ENCODE measurements at regions not wholly inside any gene's neighbourhood (a gene's known extent, or its start where the extent isn't known, plus 50 kb on each side); places are given as distances from the start of the nearest gene placed in this dataset.

- intact Hi-C loops (cut with DNase I) = no loop called here
- DNase-seq (ENCODE audit: extremely low spot score) = no peak
- H3K4me3 ChIP-seq = no peak overlapping the region
- no peaks in the 10 kb centered on the region for H3K9me3 ChIP-seq
- WGBS = 28% methylated on average over 4 of the region's 4 CpGs
- H3K36me3 ChIP-seq = no peaks in the 10 kb centered on the region
- no peaks in the 10 kb centered on the region for H3K27me3 ChIP-seq
- peaks cover 0 to 8% (median 2%) of the 10 kb centered on the region in 4 donors for H3K4me1 ChIP-seq
- TF ChIP-seq, protein P1, sequence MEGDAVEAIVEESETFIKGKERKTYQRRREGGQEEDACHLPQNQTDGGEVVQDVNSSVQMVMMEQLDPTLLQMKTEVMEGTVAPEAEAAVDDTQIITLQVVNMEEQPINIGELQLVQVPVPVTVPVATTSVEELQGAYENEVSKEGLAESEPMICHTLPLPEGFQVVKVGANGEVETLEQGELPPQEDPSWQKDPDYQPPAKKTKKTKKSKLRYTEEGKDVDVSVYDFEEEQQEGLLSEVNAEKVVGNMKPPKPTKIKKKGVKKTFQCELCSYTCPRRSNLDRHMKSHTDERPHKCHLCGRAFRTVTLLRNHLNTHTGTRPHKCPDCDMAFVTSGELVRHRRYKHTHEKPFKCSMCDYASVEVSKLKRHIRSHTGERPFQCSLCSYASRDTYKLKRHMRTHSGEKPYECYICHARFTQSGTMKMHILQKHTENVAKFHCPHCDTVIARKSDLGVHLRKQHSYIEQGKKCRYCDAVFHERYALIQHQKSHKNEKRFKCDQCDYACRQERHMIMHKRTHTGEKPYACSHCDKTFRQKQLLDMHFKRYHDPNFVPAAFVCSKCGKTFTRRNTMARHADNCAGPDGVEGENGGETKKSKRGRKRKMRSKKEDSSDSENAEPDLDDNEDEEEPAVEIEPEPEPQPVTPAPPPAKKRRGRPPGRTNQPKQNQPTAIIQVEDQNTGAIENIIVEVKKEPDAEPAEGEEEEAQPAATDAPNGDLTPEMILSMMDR (IDR thresholded peaks at IDR 0.05) = no peak
- TF ChIP-seq POLR2AphosphoS5 (IDR thresholded peaks at IDR 0.05) = no peak
- no peak for TF ChIP-seq EP300 (IDR thresholded peaks at IDR 0.05)
- TF ChIP-seq POLR2A (IDR thresholded peaks at IDR 0.05; ENCODE audit: low read depth) = no peak
- H3K27ac ChIP-seq (replicated peaks in 1 of 4) = no peak overlapping the region
These were observed 329.7 kb downstream of the NDFIP2 start for GRCh38 chr13:79810669-79811068.

DNA sequence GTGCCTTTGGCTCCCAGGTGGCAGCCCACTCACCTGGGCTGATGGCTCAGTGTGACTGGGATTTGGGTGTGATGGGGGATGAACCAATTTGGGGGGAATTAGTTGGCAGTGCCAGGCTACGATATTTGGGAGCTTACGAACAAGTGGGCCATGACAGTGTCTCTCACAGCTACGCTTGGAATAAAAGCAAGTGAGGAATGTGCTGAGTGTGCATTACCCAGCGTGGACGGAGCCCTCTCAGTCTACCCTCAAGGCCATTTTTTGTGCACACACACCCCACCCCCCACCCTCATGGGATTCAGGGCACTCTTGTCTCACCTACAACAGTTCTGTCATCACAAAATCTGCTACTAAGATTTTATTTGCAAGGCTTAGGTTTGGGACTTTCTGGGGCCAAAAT is 329.1 kb downstream of the NDFIP2 start:
- no peaks in the 10 kb centered on the region for H3K27me3 ChIP-seq
- no peak overlapping the region for H3K27ac ChIP-seq (replicated peaks in 1 of 4)
- WGBS = 95% methylated on average over 5 of the region's 5 CpGs
- no peaks in the 10 kb centered on the region for H3K36me3 ChIP-seq
- intact Hi-C loops (cut with DNase I) = no loop called here
- H3K4me3 ChIP-seq = no peak overlapping the region
- H3K9me3 ChIP-seq = no peaks in the 10 kb centered on the region
- TF ChIP-seq EP300 (IDR thresholded peaks at IDR 0.05) (no peak), POLR2A (IDR thresholded peaks at IDR 0.05; ENCODE audit: low read depth) (no peak), POLR2AphosphoS5 (IDR thresholded peaks at IDR 0.05) (no peak)
- TF ChIP-seq, protein P1 (IDR thresholded peaks at IDR 0.05) = no peak
- peaks cover 0 to 8% (median 2%) of the 10 kb centered on the region in 4 donors for H3K4me1 ChIP-seq
- DNase-seq (ENCODE audit: extremely low spot score) = no peak

DNA sequence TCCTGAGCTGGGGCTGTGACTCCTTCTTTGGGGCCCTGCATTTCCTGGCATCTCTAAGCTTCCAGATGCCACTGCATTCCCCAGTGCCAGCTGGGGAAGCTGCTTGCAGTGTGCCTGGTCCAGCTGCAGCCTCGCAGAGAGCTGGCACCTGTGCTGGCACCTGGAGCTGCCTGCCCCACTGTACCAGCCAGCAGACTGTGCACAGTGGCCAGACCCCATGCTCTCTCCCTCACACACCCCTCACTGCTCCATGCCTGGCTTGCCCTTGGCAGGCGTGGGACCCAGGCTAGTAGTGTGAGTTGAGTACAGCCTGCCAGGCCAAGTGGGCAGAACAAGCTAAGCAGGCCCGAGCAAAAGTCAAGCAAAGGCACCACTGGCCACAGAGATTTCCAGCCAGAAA is 327.5 kb downstream of the NDFIP2 start:
- Histone ChIP-seq H3K9me3 (no peaks in the 10 kb centered on the region), H3K4me1 (peaks cover 0 to 8% (median 2%) of the 10 kb centered on the region in 4 donors), H3K27me3 (no peaks in the 10 kb centered on the region), H3K36me3 (no peaks in the 10 kb centered on the region), H3K4me3 (no peak overlapping the region), H3K27ac (replicated peaks in 1 of 4) (no peak overlapping the region)
- intact Hi-C loops (cut with DNase I) = no loop called here
- no peak for TF ChIP-seq POLR2AphosphoS5 (IDR thresholded peaks at IDR 0.05)
- TF ChIP-seq EP300 (IDR thresholded peaks at IDR 0.05) = no peak
- no peak for TF ChIP-seq POLR2A (IDR thresholded peaks at IDR 0.05; ENCODE audit: low read depth)
- TF ChIP-seq, protein P1 (IDR thresholded peaks at IDR 0.05) = no peak
- WGBS = 100% methylated on average over 2 of the region's 3 CpGs
- DNase-seq (ENCODE audit: extremely low spot score) = no peak

DNA sequence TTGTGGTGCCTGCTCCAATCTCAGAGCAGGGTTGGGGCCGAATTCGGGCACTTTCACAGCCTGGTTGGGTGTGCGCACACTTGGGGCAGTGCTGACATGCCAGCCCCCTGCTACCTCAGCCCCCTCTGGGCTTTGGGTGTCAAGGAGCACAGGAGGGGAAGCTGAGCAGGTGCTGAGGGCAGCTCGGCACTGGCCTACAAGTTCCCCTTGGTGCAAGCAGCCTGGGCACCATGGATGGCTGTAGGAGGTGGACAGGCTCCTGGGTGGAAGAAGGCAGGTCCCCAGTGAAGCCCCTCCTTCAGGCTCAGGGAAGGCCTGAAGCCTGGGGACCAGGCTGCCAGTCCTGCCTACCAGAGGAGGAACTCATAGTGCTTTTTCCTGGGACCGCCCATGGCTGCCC is 326.6 kb downstream of the NDFIP2 start:
- 92% methylated on average over 2 of the region's 5 CpGs for WGBS
- DNase-seq (ENCODE audit: extremely low spot score) = no peak

More for the DNA sequence above, 326.6 kb downstream of the NDFIP2 start:
- Histone ChIP-seq H3K9me3 (no peaks in the 10 kb centered on the region), H3K27ac (replicated peaks in 1 of 4) (no peak overlapping the region), H3K36me3 (no peaks in the 10 kb centered on the region), H3K4me3 (no peak overlapping the region), H3K4me1 (peaks cover 0 to 8% (median 2%) of the 10 kb centered on the region in 4 donors), H3K27me3 (no peaks in the 10 kb centered on the region)
- TF ChIP-seq POLR2A (IDR thresholded peaks at IDR 0.05; ENCODE audit: low read depth) (no peak), POLR2AphosphoS5 (IDR thresholded peaks at IDR 0.05) (no peak), EP300 (IDR thresholded peaks at IDR 0.05) (no peak)
- TF ChIP-seq, protein P1 (IDR thresholded peaks at IDR 0.05) = no peak
- intact Hi-C loops (cut with DNase I) = no loop called here

All from esophagus muscularis mucosa (tissue), 4 donors.